ACHN (cell line): ENCODE measurements at regions not wholly inside any gene's neighbourhood (a gene's known extent, or its start where the extent isn't known, plus 50 kb on each side); places are given as distances from the start of the nearest gene placed in this dataset.

Experiments used
- DNase-seq: peaks from one replicate; pipeline ENCODE4 v3.0.0-alpha.2; 2015
- in situ Hi-C: cut with HindIII; loops from 2 replicates; pipeline ENCODE4 v1.10.0; 2017; ENCODE audit warnings: low sequenced_read_pairs, low pct_ligation_motif_present, low pct_unique_long_range_greater_than_20kb

GRCh38 chr16:87061243-87061920, 255.8 kb downstream of the C16orf95 start:
- DNase-seq, result no peak
- in situ Hi-C loops, result no loop called here

DNA sequence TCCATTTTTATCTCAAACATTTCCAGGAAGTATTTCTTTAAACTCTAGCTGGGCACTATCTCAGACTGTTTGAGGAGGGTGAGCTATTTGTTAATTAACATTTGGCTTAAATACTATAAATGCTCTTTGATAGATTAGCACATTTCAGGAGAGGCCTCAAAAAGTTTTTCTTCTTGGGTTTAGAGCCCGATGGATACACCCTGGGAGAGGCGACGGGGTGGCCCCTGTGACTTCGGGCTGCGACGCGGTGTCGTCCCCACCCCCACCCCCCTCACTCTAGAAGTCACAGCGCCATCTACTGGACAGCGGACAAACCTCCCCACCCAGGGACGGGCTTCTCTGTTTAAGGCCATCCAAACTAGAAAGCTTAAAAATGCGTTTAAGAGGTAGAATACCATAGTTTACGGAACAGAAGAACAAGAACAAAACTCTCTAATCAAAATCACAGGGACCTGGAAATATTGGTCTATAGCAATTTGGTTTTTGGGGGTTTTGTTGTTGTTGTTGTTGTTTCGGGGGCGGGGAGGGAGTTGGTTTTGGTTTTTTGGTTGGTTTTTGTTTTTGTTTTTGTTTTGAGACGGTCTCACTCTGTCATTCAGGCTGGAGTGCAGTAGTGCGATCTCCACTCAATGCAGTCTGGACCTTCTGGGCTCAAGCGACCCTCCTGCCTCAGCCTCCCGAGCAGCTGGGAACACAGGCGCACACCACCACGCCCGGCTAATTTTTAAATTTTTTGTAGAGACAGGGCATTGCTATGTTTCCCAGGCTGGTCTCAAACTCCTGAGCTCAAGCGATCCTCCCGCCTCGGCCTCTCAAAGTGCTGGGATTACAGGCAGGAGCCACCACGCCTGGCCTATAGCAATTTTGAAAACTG, 254.4 kb downstream of the C16orf95 start:
- in situ Hi-C loops, result no loop called here
- DNase-seq, result peak; percentile 79

- in situ Hi-C loops, result no loop called here
Measured at GRCh38 chr16:87063543-87063942, 253.6 kb downstream of the C16orf95 start.

GRCh38 chr16:87064731-87065445, 252.3 kb downstream of the C16orf95 start:
- in situ Hi-C loops, result no loop called here
- no peak for DNase-seq

More at GRCh38 chr16:87063543-87063942, 253.6 kb downstream of the C16orf95 start:
- DNase-seq, result no peak

DNA sequence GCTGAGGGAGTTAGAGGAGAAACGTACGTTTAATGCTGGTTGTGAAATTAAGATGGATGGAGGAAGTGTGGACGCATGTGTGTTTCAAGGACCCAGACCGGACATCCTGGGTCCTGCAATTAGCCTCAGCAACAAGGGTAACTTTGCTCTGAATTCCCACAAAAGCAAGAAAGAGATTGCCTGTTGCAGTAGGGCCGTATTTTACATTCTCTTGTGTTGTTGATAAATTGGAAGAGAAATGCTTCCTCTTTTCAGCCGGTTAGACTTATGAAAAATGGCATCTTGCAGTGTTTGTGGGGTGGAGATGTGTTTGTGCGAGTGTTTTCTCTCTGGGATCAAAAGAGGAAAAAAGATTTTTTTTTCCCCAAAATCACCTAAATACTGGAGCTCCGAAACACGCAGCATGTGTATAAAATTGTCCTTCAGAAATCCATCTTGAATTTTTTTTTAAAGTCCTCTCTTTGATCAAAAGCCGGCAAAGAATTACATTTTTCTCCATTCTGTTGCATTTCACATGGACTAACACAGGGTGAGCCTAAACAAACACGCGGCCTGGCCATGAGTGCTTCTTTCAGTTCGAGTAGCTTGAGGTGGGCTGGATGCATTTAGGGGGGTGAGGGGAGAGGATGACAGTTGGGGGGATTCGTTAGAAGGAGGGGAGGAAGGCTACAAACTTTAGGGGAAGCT, 251.6 kb downstream of the C16orf95 start:
- in situ Hi-C loops, result no loop called here
- DNase-seq, result no peak

DNA sequence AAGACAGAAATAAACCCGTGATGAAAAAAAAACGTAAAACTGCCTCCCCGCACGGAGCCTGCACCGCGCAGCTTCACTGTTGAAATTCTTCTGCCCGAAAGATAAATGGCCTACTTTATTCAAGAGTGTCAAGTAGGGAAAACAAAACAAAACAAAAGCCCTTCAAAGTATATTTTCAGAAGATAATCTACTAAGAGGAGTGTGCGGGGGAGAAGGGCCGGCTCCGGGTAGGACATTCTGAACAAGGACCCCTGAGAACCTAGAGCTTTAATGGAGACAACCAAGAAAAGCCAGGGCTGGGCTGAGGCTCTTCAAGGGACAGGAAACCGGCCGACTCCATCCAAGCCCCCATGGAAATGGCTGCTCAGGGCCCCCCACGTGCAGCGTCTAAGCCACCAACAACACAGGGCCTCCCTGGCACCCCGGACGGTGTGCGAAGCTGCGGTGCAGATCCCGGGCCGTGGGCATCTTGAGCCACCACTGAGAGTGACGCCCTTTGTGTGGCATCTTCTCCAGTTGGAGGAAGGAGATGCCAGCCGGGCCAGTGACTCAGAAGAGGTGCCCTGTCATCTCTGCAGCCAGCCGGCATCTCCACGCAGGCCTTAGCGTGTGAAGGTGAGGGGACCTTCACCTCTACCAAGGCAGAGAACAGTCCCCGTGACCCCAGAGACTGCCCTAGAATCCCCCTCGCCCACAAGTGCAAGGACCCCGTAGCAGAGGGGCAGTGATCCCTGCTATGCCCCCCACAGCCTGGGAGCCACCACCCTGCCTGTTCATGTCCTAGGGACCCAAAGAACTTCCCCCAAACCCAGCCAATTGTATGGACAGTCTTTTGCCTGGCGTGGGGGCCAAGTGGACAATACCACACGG, 250.8 kb downstream of the C16orf95 start:
- DNase-seq, result no peak
- in situ Hi-C loops, result no loop called here

DNA sequence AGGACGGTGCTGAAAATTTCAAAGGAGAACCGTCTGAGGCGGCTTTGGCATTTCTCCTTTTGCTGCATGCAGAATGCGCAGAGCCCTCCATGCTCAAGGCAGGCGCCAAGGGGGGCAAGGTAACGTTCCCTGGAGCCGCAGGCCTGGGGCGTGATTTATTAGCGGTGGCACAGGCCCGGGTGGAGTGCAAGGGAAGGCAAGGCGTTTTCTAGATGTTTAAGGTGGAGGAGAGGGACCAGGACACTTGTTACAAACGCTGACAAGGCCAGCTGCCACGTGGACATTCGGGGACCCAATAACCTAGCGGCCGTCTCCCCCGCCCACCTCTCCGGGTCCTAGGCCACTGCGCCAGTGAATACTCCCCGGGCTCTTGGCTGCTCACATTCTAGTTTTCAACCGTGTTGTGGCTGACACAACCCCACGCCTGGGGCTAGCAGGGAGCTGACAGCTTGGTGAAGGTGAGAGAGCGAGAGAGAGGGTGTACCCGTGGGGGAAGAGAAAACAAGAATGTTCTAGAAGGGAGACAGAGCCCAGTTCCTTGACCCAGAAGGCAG, 250.1 kb downstream of the C16orf95 start:
- in situ Hi-C loops, result no loop called here
- DNase-seq, result no peak

- DNase-seq, result no peak
- in situ Hi-C loops, result no loop called here
Measured at GRCh38 chr16:87067836-87068761, 249.1 kb downstream of the C16orf95 start.

- in situ Hi-C loops, result no loop called here
Measured at GRCh38 chr16:87068762-87069150, 248.4 kb downstream of the C16orf95 start.

DNA sequence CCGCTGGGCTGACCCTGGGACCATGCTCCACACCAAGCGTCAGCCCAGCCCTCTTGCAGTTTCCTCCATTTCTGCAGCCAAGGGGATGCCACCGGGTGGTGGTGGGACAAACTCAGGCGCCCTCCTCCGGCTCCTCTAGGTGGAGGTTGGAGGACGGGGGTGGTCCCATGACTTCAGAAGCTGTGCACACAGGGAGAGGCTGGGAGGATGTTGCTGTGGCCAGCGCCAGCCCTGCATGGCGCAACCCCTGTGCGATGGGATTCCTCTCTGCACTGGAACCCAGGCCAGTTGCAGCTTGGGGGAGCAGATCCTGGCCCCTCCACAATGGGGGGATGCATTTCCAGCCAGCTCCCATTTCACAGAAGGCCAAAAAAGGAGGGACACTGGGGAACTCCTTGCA, 246.5 kb downstream of the C16orf95 start:
- in situ Hi-C loops, result no loop called here
- DNase-seq, result no peak

More at GRCh38 chr16:87068762-87069150, 248.4 kb downstream of the C16orf95 start:
- DNase-seq, result no peak

DNA sequence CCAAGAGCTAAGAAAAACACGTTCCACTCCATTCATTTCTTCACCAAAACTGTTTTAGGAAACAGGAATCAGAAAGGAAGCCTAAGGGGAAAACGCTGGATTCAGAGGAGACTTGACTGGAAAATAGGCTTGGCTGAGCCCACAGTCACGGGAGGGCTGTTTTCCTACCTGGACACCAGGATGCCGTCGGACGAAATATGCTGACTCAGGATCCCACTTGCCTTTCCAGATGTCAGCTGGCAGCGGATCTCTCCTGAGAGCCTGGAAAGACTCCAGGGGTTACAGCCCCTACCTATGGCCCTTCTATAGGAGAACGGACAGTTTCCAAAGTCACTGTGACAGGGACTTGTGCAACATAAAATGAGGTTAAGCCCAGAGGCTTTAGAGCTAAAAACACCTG, 245.1 kb downstream of the C16orf95 start:
- no peak for DNase-seq
- in situ Hi-C loops, result no loop called here

- no peak for DNase-seq
- in situ Hi-C loops, result no loop called here
Measured at GRCh38 chr16:87074641-87075318, 242.4 kb downstream of the C16orf95 start.

GRCh38 chr16:87075319-87075860, 241.8 kb downstream of the C16orf95 start:
- in situ Hi-C loops, result no loop called here
- DNase-seq, result no peak

- in situ Hi-C loops, result no loop called here
- no peak for DNase-seq
Measured at GRCh38 chr16:87076331-87076949, 240.8 kb downstream of the C16orf95 start.

GRCh38 chr16:87076950-87077749, 240.0 kb downstream of the C16orf95 start:
- peak; percentile 76 for DNase-seq
- in situ Hi-C loops, result no loop called here
